OCI-LY1 (cell line): ENCODE measurements at regions not wholly inside any gene's neighbourhood (a gene's known extent, or its start where the extent isn't known, plus 50 kb on each side); places are given as distances from the start of the nearest gene placed in this dataset.

Experiments used
- H2AFZ ChIP-seq: fragments of 200-600 bp; sonication (generic), shearing (Covaris generic); 2 replicates; pipeline ENCODE4 v1.6.0; 2014; ENCODE audit warnings: antibody characterized with exemption, mild to moderate bottlenecking, low read length
- H3F3A ChIP-seq: fragments of 200-600 bp; sonication (generic), shearing (Covaris generic); 2 replicates; pipeline ENCODE4 v1.6.0; 2014; ENCODE audit warnings: mild to moderate bottlenecking, antibody characterized with exemption, low read length, moderate library complexity; ENCODE audit not compliant: insufficient read depth
- H3K27ac ChIP-seq: fragments of 200-600 bp; sonication (generic); 2 replicates; pipeline ENCODE4 v1.5.1; 2014; ENCODE audit warnings: low read length, mixed run types, mild to moderate bottlenecking, low read depth; ENCODE audit not compliant: poor library complexity, severe bottlenecking
- H3K27me3 ChIP-seq: fragments of 200-600 bp; sonication (generic); 2 replicates; pipeline ENCODE4 v1.6.0; 2014; ENCODE audit warnings: antibody characterized with exemption, mild to moderate bottlenecking, low read length, moderate library complexity; ENCODE audit not compliant: insufficient read depth
- H3K36me3 ChIP-seq: fragments of 200-600 bp; sonication (generic); 2 replicates; pipeline ENCODE4 v1.6.1; 2014; ENCODE audit warnings: mild to moderate bottlenecking, antibody characterized with exemption, low read length, moderate library complexity, mixed read lengths; ENCODE audit not compliant: insufficient read depth
- H3K4me1 ChIP-seq: fragments of 200-600 bp; sonication (generic); 2 replicates; pipeline ENCODE4 v1.5.1; 2014; ENCODE audit warnings: mild to moderate bottlenecking, low read length, moderate library complexity; ENCODE audit not compliant: insufficient read depth, severe bottlenecking
- H3K4me2 ChIP-seq: fragments of 200-600 bp; sonication (generic), shearing (Covaris generic); 2 replicates; pipeline ENCODE4 v1.6.1; 2014; ENCODE audit warnings: low read length
- H3K4me3 ChIP-seq: fragments of 200-600 bp; sonication (generic); 2 replicates; pipeline ENCODE4 v1.5.1; 2014; ENCODE audit warnings: low read length, low read depth, mild to moderate bottlenecking, mixed read lengths; ENCODE audit not compliant: poor library complexity, severe bottlenecking
- H3K79me2 ChIP-seq: fragments of 200-600 bp; shearing (Covaris generic); 2 replicates; pipeline ENCODE4 v1.6.1; 2016; ENCODE audit warnings: mixed run types, low read length, mixed read lengths; ENCODE audit not compliant: insufficient read depth
- H3K9ac ChIP-seq: fragments of 200-600 bp; sonication (generic), shearing (Covaris generic); 2 replicates; pipeline ENCODE4 v1.6.1; 2014; ENCODE audit warnings: mild to moderate bottlenecking, low read length, mixed read lengths
- H3K9me2 ChIP-seq: fragments of 200-600 bp; sonication (generic), shearing (Covaris generic); 2 replicates; pipeline ENCODE4 v1.6.1; 2014; ENCODE audit warnings: low read depth, mild to moderate bottlenecking, low read length, mixed read lengths
- H3K9me3 ChIP-seq: fragments of 200-600 bp; shearing (Covaris generic); 2 replicates; pipeline ENCODE4 v1.6.1; 2014; ENCODE audit warnings: low read length, mixed read lengths
- H4K20me1 ChIP-seq: fragments of 200-600 bp; sonication (generic), shearing (Covaris generic); 2 replicates; pipeline ENCODE4 v1.6.0; 2016; ENCODE audit warnings: mild to moderate bottlenecking, low read length; ENCODE audit not compliant: insufficient read depth
- EZH2 ChIP-seq: fragments of 200-600 bp; sonication (generic), shearing (Covaris generic); IDR thresholded peaks from 2 replicates; pipeline ENCODE4 v1.8.0; 2017; ENCODE audit warnings: borderline replicate concordance, mixed run types, mild to moderate bottlenecking, antibody characterized with exemption, low read length, moderate library complexity, mixed read lengths
- TF ChIP-seq, protein P1 (sequence below): fragments of 200-600 bp; sonication (generic), shearing (Covaris generic); IDR thresholded peaks from 2 replicates; pipeline ENCODE4 v1.5.1; 2017; ENCODE audit warnings: mild to moderate bottlenecking, antibody characterized with exemption, low read length, moderate library complexity, mixed read lengths

DNA sequence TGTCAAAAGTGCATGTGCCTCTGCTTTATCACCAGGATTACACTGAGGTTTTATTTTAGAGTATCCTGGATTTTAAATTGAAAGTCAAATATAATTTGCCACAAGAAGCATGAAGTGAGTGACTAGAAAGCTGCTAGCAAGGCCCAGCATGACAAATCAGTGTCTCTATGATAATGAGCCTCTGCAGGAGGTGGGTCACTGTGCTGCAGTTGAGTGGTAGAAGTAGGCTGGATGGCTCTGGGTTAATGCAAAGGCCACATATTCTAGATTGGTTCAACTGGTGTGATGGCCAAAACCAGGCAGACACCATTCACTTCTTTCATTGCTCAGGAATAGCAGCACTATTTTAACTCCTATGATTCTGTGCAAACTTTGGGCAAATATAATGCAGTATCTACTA is 491.5 kb downstream of the OLFM4 start:
- H3K4me1 ChIP-seq, result no peaks in the 10 kb centered on the region
- H4K20me1 ChIP-seq, result no peaks in the 10 kb centered on the region
- no peaks in the 10 kb centered on the region for H3K27me3 ChIP-seq
- H3K4me3 ChIP-seq, result no peak overlapping the region
- no peaks in the 10 kb centered on the region for H3K79me2 ChIP-seq
- H3K4me2 ChIP-seq, result no peak overlapping the region
- H3K9me2 ChIP-seq, result no peaks in the 10 kb centered on the region
- no peaks in the 10 kb centered on the region for H3F3A ChIP-seq
- no peak overlapping the region for H3K27ac ChIP-seq
- no peak overlapping the region for H3K9ac ChIP-seq
- TF ChIP-seq, protein P1, sequence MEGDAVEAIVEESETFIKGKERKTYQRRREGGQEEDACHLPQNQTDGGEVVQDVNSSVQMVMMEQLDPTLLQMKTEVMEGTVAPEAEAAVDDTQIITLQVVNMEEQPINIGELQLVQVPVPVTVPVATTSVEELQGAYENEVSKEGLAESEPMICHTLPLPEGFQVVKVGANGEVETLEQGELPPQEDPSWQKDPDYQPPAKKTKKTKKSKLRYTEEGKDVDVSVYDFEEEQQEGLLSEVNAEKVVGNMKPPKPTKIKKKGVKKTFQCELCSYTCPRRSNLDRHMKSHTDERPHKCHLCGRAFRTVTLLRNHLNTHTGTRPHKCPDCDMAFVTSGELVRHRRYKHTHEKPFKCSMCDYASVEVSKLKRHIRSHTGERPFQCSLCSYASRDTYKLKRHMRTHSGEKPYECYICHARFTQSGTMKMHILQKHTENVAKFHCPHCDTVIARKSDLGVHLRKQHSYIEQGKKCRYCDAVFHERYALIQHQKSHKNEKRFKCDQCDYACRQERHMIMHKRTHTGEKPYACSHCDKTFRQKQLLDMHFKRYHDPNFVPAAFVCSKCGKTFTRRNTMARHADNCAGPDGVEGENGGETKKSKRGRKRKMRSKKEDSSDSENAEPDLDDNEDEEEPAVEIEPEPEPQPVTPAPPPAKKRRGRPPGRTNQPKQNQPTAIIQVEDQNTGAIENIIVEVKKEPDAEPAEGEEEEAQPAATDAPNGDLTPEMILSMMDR, result no peak
- TF ChIP-seq EZH2, result no peak
- H3K36me3 ChIP-seq, result no peaks in the 10 kb centered on the region
- no peaks in the 10 kb centered on the region for H3K9me3 ChIP-seq
- H2AFZ ChIP-seq, result no peak overlapping the region

DNA sequence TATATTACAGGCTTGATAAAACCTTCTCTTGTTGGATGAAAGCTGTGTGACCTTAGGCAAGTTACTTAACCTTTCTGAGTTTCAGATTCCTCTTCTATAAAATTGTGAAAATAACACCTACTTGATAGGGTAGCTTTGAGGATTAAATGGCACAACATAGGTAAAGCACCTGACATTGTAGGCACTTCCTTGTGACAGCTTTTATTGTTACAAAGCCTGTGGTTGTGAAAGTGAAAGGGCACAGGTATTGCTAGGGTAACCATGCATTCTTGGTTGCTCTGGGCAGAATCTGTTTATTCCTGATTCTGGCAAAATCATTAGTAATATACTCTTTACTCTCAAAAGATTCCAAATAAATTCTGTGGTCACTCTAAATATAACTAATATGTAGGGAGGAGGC is 493.4 kb downstream of the OLFM4 start:
- no peaks in the 10 kb centered on the region for H3K27me3 ChIP-seq
- no peaks in the 10 kb centered on the region for H3K4me1 ChIP-seq

DNA sequence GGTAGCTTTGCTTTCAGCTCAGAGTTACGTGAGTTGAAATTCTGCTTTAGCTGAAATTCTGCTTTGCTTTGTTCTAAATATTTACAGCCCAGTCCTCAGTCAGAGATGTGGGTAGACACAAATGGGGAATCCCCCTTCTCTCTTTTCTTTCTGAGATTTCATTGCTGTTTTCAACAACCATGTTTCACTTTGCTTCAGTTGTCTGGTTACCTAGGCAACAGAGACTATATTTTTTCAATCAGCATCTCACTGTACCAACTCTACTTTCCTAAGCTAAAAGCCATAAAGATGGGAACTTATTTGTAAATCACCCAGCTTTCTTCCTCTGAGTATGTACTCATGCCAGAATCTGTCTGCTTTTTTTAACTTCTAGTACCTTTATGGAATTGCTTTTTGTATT is 509.0 kb downstream of the OLFM4 start:
- H3F3A ChIP-seq, result no peaks in the 10 kb centered on the region
- TF ChIP-seq, protein P1, result no peak
- TF ChIP-seq EZH2, result no peak
- H3K27me3 ChIP-seq, result no peaks in the 10 kb centered on the region
- no peak overlapping the region for H3K27ac ChIP-seq
- H3K9me2 ChIP-seq, result no peaks in the 10 kb centered on the region
- no peaks in the 10 kb centered on the region for H3K4me1 ChIP-seq
- no peak overlapping the region for H3K4me3 ChIP-seq
- H3K79me2 ChIP-seq, result no peaks in the 10 kb centered on the region
- no peaks in the 10 kb centered on the region for H3K36me3 ChIP-seq
- no peak overlapping the region for H2AFZ ChIP-seq
- H3K9ac ChIP-seq, result no peak overlapping the region
- no peaks in the 10 kb centered on the region for H3K9me3 ChIP-seq
- no peak overlapping the region for H3K4me2 ChIP-seq
- H4K20me1 ChIP-seq, result no peaks in the 10 kb centered on the region

More for the DNA sequence above, 493.4 kb downstream of the OLFM4 start:
- Histone ChIP-seq H3K79me2 (no peaks in the 10 kb centered on the region), H3F3A (no peaks in the 10 kb centered on the region), H3K9me3 (no peaks in the 10 kb centered on the region), H3K4me3 (no peak overlapping the region), H2AFZ (no peak overlapping the region), H3K36me3 (no peaks in the 10 kb centered on the region), H4K20me1 (no peaks in the 10 kb centered on the region), H3K27ac (no peak overlapping the region), H3K9ac (no peak overlapping the region), H3K4me2 (no peak overlapping the region), H3K9me2 (no peaks in the 10 kb centered on the region)
- TF ChIP-seq, protein P1, result no peak
- TF ChIP-seq EZH2, result no peak
